Peyer's patch (tissue), 4 donors: ENCODE measurements at regions not wholly inside any gene's neighbourhood (a gene's known extent, or its start where the extent isn't known, plus 50 kb on each side); places are given as distances from the start of the nearest gene placed in this dataset.

Source experiments
- DNase-seq, 3 donors: peaks; one replicate each; pipeline ENCODE4 v3.0.0-alpha.2; 2017 to 2019
- H3K27ac ChIP-seq, 4 donors: fragments of 200-600 bp; sonication (generic); one replicate each; pipeline ENCODE4 v1.5.1; 2016 to 2019
- H3K27me3 ChIP-seq, 2 donors: fragments of 200-600 bp; sonication (generic); one replicate each; pipeline ENCODE4 v1.5.1; 2019
- H3K36me3 ChIP-seq, 3 donors: fragments of 200-600 bp; sonication (generic); one replicate each; pipeline ENCODE4 v1.5.1; 2016 to 2019
- H3K4me1 ChIP-seq, 4 donors: fragments of 200-600 bp; sonication (generic); one replicate each; pipeline ENCODE4 v1.5.1; 2016 to 2019
- H3K4me3 ChIP-seq, 4 donors: fragments of 200-600 bp; sonication (generic); 1 replicate in 3 of 4; 2 replicates in 1 of 4; pipeline ENCODE4 v1.5.1; 2016 to 2019; ENCODE audit warnings: mild to moderate bottlenecking in 1 of 4
- H3K9me3 ChIP-seq, 4 donors: fragments of 200-600 bp; sonication (generic); one replicate each; pipeline ENCODE4 v1.5.1; 2016 to 2019; ENCODE audit warnings: mild to moderate bottlenecking in 1 of 4
- POLR2A ChIP-seq, 2 donors: fragments of 450-650 bp; IDR thresholded peaks; one replicate each; pipeline ENCODE4 v1.5.1; 2017; ENCODE audit warnings: antibody characterized with exemption in 2 of 2, mild to moderate bottlenecking in 2 of 2, moderate library complexity in 2 of 2
- TF ChIP-seq, protein P1 (sequence below), 6 experiments: fragments of 450-650 bp in 4 of 6; fragments of 200-600 bp in 2 of 6; sonication (generic) in 1 of 6; IDR thresholded peaks; one replicate each; pipeline ENCODE4 v1.5.1; 2017 to 2019; ENCODE audit warnings: antibody characterized with exemption in 6 of 6, mild to moderate bottlenecking in 3 of 6, moderate library complexity in 1 of 6

DNA sequence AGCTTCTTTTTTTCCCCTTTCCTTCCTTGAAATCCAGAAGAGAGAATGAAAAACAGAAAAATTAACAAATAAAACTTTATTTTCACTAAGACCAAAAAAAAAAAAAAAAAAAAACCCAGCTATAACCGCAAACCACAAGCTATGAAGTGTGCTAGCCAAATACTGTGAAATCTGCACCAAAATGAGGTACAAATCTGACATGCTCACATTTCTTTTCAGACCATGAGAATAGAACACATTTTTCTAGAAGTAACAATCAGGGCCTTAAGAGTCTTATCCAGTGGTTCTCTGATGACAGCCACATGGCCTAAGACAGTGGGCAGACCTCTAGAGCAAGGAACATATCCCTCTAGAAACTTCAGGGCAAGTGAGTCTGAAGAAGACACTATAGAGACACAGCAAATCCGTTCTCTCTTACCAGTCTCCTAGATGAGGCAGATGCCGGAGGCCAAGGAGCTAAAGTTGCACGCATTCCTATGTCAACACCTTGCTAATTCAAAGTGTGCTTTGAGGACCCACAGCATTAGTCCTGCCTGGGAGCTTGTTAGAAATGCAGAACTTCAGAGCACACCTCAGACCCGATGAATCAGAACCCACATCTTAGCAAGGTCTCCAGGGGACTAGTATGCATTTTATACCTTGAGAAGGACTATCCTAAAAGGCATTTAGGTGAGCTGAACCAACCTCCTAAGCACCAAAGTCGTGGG, 317.1 kb downstream of the MYCN start:
- Histone ChIP-seq H3K27ac (no peak overlapping the region), H3K27me3 (no peaks in the 10 kb centered on the region)

DNA sequence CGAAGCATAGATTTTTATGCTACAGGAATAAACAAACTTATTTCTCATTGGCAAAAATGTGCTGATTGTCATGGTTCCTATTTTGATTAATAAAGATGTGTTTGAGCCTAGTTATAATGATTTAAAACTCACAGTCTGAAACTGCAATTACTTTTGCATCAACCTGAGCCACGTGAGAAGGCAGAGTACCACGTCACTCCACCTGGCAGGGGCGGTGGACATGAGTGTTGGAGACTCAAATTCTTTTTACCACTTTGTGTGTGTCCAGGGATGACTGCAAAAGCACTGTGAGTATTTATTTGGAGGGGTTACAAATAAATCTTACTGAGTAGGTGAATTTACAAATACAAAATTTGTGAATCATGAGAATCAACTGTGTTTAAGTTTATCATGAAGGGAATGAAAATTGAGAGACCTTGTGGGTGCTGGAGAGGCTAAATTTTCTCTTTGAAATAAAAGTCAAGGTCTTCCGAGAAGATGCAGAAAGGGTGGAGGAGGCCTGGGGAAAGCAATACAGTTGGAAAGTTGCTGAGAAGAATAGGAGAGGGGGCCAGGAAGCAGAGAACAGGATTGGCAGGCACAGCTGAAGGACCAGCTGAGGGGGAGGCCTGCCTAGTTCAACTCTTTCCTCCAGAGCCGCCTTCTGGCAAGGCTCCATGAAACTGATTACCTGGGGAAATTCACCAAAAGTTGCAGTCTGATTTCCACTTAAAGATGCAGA, 316.4 kb downstream of the MYCN start:
- Histone ChIP-seq H3K27me3 (no peaks in the 10 kb centered on the region), H3K4me3 (no peak overlapping the region), H3K9me3 (no peaks in the 10 kb centered on the region), H3K36me3 (no peaks in the 10 kb centered on the region), H3K4me1 (no peaks in the 10 kb centered on the region), H3K27ac (no peak overlapping the region)
- TF ChIP-seq POLR2A (IDR thresholded peaks at IDR 0.05), result no peak
- TF ChIP-seq, protein P1, sequence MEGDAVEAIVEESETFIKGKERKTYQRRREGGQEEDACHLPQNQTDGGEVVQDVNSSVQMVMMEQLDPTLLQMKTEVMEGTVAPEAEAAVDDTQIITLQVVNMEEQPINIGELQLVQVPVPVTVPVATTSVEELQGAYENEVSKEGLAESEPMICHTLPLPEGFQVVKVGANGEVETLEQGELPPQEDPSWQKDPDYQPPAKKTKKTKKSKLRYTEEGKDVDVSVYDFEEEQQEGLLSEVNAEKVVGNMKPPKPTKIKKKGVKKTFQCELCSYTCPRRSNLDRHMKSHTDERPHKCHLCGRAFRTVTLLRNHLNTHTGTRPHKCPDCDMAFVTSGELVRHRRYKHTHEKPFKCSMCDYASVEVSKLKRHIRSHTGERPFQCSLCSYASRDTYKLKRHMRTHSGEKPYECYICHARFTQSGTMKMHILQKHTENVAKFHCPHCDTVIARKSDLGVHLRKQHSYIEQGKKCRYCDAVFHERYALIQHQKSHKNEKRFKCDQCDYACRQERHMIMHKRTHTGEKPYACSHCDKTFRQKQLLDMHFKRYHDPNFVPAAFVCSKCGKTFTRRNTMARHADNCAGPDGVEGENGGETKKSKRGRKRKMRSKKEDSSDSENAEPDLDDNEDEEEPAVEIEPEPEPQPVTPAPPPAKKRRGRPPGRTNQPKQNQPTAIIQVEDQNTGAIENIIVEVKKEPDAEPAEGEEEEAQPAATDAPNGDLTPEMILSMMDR (IDR thresholded peaks at IDR 0.05), result no peak
- DNase-seq, result no peak

More for the DNA sequence above, 317.1 kb downstream of the MYCN start:
- Histone ChIP-seq H3K4me3 (no peak overlapping the region), H3K4me1 (no peaks in the 10 kb centered on the region), H3K9me3 (no peaks in the 10 kb centered on the region), H3K36me3 (no peaks in the 10 kb centered on the region)
- TF ChIP-seq POLR2A (IDR thresholded peaks at IDR 0.05), result no peak
- TF ChIP-seq, protein P1 (IDR thresholded peaks at IDR 0.05), result no peak
- no peak for DNase-seq

DNA sequence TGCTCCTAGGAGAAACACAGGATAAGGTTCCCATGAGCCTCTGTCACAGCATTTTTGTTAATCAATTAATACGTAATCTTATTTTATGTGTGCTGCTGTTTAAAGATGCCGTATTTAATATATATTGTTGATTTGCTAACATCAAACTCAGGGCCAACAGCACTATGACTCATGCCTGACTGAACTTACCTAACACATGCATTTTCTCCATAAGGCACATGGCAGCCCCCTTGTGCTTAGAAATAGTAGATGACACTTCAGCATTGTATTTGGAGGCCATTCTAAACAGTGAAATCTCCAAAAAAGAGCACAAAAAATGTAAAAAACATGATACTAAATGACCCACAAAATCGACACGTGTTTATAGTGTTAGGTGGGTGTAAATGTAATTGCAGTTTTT, 314.8 kb downstream of the MYCN start:
- no peaks in the 10 kb centered on the region for H3K27me3 ChIP-seq
- no peak overlapping the region for H3K4me3 ChIP-seq
- H3K4me1 ChIP-seq, result no peaks in the 10 kb centered on the region
- no peaks in the 10 kb centered on the region for H3K9me3 ChIP-seq
- no peaks in the 10 kb centered on the region for H3K36me3 ChIP-seq
- no peak for TF ChIP-seq POLR2A (IDR thresholded peaks at IDR 0.05)
- TF ChIP-seq, protein P1 (IDR thresholded peaks at IDR 0.05), result no peak
- DNase-seq, result no peak
- no peak overlapping the region for H3K27ac ChIP-seq

DNA sequence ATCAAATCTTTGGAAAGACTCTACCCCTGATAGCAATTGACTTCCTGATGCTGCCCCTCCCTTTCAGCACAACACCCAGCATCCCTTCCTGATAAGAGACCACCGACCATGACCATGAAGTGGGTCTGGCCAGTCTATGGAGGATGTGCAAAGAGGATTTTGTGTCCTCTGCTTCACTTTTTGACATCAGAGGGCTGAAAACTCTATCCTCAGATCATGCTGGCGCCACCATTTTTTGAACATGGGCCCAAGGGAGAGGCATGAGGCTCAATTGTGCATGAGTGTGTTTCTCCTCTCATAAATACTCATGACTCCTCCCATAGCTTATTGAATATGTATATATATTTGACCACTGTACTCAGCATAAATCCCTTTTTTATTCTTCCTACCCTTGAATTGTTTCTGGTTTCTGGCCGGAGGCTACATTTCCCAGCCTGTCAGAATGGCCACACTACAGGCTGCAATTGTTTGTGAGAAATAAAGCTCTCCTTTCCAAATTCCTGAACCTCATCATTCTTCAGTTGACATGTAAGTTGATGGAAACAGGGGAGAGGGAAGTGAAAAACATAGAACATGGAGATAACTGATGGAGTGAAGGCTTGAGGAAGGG, 314.1 kb downstream of the MYCN start:
- TF ChIP-seq, protein P1 (IDR thresholded peaks at IDR 0.05), result no peak
- no peak for TF ChIP-seq POLR2A (IDR thresholded peaks at IDR 0.05)
- Histone ChIP-seq H3K27ac (no peak overlapping the region), H3K4me1 (no peaks in the 10 kb centered on the region), H3K9me3 (no peaks in the 10 kb centered on the region), H3K36me3 (no peaks in the 10 kb centered on the region), H3K4me3 (no peak overlapping the region), H3K27me3 (no peaks in the 10 kb centered on the region)
- no peak for DNase-seq

DNA sequence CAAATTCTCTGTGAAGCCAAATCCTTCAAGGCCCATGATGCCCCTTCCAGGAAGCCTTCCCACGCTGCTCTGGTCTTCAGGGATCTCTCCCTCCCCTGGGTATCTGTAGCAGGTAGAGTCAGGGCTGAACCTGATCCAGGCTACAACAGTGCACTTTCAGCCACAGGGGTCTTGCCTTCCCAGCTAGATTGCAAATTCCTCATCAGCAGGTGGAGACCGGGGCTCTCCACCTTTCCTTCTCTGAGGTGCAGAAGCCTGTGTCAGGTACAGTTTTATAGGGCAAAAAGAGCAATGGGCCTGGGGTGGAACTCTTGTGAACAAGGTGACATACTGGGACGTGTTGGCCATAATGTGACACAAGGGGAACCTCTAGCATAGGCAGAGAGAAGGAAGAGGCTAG, 312.9 kb downstream of the MYCN start:
- no peak for DNase-seq
- Histone ChIP-seq H3K27me3 (no peaks in the 10 kb centered on the region), H3K9me3 (no peaks in the 10 kb centered on the region), H3K27ac (no peak overlapping the region), H3K36me3 (no peaks in the 10 kb centered on the region), H3K4me1 (no peaks in the 10 kb centered on the region), H3K4me3 (no peak overlapping the region)
- TF ChIP-seq, protein P1 (IDR thresholded peaks at IDR 0.05), result no peak
- no peak for TF ChIP-seq POLR2A (IDR thresholded peaks at IDR 0.05)
